Upper lobe of left lung (tissue), 4 donors: ENCODE measurements at regions not wholly inside any gene's neighbourhood (a gene's known extent, or its start where the extent isn't known, plus 50 kb on each side); places are given as distances from the start of the nearest gene placed in this dataset.

ENCODE experiments used
- EP300 ChIP-seq, 4 donors: sonication (generic); formaldehyde crosslinking; IDR thresholded peaks; one replicate each; pipeline ENCODE4 v1.5.1; 2017; ENCODE audit warnings: antibody characterized with exemption in 4 of 4, control low read depth in 2 of 4
- POLR2A ChIP-seq, 4 donors: fragments of 450-650 bp; IDR thresholded peaks; one replicate each; pipeline ENCODE4 v1.5.1; 2016 to 2017; ENCODE audit warnings: antibody characterized with exemption in 4 of 4, mild to moderate bottlenecking in 2 of 4
- TF ChIP-seq, protein P1 (sequence below), 6 experiments: fragments of 450-650 bp in 4 of 6; fragments of 200-600 bp in 2 of 6; sonication (generic) in 2 of 6; IDR thresholded peaks; one replicate each; pipeline ENCODE4 v1.5.1; 2016 to 2019; ENCODE audit warnings: antibody characterized with exemption in 6 of 6

DNA sequence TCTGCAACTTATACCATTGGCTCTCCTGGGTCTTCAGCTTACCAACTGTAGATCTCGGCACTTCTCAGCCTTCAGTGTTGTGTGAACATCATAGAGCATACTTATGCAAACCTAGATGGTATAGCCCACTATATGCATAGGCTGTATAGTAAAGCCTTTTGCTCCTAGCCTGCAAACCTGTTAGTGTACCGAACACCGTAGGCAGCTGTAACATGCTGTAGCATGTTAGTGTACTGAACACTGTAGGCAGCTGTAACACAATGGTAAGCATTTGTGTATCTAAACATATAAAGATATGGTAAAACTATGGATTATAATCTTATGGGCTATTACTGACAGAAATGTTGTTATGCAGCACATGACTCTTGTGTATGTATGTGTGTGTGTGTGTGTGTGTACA, 256.9 kb downstream of the WDR11 start:
- TF ChIP-seq, protein P1, sequence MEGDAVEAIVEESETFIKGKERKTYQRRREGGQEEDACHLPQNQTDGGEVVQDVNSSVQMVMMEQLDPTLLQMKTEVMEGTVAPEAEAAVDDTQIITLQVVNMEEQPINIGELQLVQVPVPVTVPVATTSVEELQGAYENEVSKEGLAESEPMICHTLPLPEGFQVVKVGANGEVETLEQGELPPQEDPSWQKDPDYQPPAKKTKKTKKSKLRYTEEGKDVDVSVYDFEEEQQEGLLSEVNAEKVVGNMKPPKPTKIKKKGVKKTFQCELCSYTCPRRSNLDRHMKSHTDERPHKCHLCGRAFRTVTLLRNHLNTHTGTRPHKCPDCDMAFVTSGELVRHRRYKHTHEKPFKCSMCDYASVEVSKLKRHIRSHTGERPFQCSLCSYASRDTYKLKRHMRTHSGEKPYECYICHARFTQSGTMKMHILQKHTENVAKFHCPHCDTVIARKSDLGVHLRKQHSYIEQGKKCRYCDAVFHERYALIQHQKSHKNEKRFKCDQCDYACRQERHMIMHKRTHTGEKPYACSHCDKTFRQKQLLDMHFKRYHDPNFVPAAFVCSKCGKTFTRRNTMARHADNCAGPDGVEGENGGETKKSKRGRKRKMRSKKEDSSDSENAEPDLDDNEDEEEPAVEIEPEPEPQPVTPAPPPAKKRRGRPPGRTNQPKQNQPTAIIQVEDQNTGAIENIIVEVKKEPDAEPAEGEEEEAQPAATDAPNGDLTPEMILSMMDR (IDR thresholded peaks at IDR 0.05): no peak
- TF ChIP-seq POLR2A (IDR thresholded peaks at IDR 0.05) (no peak), EP300 (IDR thresholded peaks at IDR 0.05) (no peak)
